Breast epithelium (tissue), 4 donors: ENCODE measurements at regions not wholly inside any gene's neighbourhood (a gene's known extent, or its start where the extent isn't known, plus 50 kb on each side); places are given as distances from the start of the nearest gene placed in this dataset.
"Not testable (repeated sequence)": the region's sequence is repeated elsewhere in the genome, so short reads cannot be mapped to it uniquely, and the experiment has no call there.

Source experiments
- DNase-seq, 2 donors: peaks; one replicate each; pipeline ENCODE4 v3.0.0-alpha.2; 2019; ENCODE audit warnings: low spot score in 2 of 2
- H3K27ac ChIP-seq, 2 donors: fragments of 200-600 bp; sonication (generic) in 1 of 2; one replicate each; pipeline ENCODE4 v1.5.1; 2016 to 2019; ENCODE audit warnings: mild to moderate bottlenecking in 1 of 2
- H3K27me3 ChIP-seq, 2 donors: fragments of 200-600 bp; sonication (generic) in 1 of 2; one replicate each; pipeline versions ENCODE4 v1.5.1 to v1.6.0; 2017 to 2019; ENCODE audit warnings: control low read depth in 1 of 2, mild to moderate bottlenecking in 1 of 2
- H3K36me3 ChIP-seq: fragments of 200-600 bp; one replicate; pipeline ENCODE4 v1.5.1; 2019
- H3K4me1 ChIP-seq, 2 donors: fragments of 200-600 bp; sonication (generic); one replicate each; pipeline ENCODE4 v1.5.1; 2016 to 2019; ENCODE audit warnings: control low read depth in 1 of 2
- H3K4me3 ChIP-seq, 3 donors: fragments of 200-600 bp; sonication (generic); 1 replicate in 2 of 3; 2 replicates in 1 of 3; pipeline ENCODE4 v1.5.1; 2016 to 2019; ENCODE audit warnings: mild to moderate bottlenecking in 3 of 3, moderate library complexity in 2 of 3
- H3K9me3 ChIP-seq, 2 donors: fragments of 200-600 bp; sonication (generic) in 1 of 2; one replicate each; pipeline ENCODE4 v1.5.1; 2016 to 2019; ENCODE audit warnings: control low read depth in 1 of 2
- POLR2A ChIP-seq: fragments of 450-650 bp; IDR thresholded peaks from one replicate; pipeline ENCODE4 v1.6.1; 2016; ENCODE audit warnings: antibody characterized with exemption, mild to moderate bottlenecking, moderate library complexity
- POLR2AphosphoS5 ChIP-seq, 3 donors: sonication (generic); formaldehyde crosslinking; IDR thresholded peaks; one replicate each; pipeline ENCODE4 v1.6.1; 2017; ENCODE audit warnings: antibody characterized with exemption in 3 of 3
- intact Hi-C: fragments of 100-400 bp; cut with DNase I; formaldehyde crosslinking; loops from one replicate; pipeline ENCODE4 v1.15.1; 2023; ENCODE audit warnings: low total_unique reads
- TF ChIP-seq, protein P1 (sequence below), 3 donors: fragments of 450-650 bp; IDR thresholded peaks; one replicate each; pipeline ENCODE4 v1.5.1; 2016 to 2017; ENCODE audit warnings: antibody characterized with exemption in 3 of 3, mild to moderate bottlenecking in 3 of 3, moderate library complexity in 3 of 3

DNA sequence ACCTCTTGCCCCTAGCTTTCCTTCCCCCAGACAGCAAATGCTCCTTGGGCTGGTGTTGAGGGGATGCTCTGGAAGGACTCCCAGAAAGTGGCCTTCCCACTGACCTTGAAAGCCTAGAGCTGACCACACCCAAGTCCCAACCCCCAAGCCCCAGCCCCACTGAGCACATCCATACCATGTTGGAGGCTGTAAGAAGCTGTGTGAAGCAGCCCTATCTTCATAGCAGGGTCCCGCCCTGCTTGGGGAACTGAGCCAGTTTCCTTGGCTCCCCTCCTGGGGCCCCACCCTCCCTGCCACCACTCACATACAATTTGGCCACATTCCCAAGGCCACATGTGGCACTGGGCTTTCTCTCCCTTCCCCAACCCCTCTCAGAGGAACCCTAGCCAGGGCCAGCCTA lies 72.3 kb upstream of the CACUL1 start:
- intact Hi-C loops = loop anchor here (5.0 kb wide), 1 partner anchor 1290 kb away; no protein-coding TSS in a partner anchor

DNA sequence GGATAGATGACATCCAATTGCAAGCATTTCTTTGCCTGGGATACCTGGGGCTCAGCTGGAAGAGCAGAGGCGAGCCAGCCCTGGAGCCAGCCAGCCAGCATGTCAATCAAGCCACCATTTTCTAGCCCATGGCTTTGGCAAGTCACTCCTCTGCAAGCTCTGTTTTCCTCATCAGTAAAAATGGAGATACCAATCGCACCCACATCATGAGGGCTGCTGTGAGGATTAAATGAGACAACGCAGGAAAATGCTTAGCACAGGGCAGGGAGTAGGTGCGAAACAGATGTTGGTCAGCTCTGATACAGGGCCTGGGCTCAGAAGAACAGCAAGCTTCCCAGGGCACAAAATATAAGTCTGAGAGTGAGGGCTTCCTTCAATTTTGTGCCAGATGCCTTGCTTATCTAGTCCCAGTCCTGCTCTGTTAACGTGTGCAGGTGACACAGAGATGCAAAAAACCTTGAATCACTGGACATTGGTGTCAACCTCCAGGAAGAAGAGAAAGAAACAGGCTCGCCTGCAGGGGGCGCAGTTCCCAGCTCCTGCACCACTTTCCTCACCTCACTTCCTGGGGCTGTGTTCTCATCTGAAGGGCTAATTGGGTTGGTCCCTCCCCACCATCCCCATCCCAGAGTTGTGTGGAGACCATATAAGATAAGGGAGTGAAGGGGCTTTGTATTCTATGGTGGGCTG lies 72.8 kb upstream of the CACUL1 start:
- no peak overlapping the region for H3K27ac ChIP-seq
- H3K27me3 ChIP-seq = no peaks in the 10 kb centered on the region
- no peaks in the 10 kb centered on the region for H3K9me3 ChIP-seq
- H3K4me1 ChIP-seq = no peaks in the 10 kb centered on the region
- TF ChIP-seq POLR2AphosphoS5 (IDR thresholded peaks at IDR 0.05) (no peak), POLR2A (no peak)
- TF ChIP-seq, protein P1, sequence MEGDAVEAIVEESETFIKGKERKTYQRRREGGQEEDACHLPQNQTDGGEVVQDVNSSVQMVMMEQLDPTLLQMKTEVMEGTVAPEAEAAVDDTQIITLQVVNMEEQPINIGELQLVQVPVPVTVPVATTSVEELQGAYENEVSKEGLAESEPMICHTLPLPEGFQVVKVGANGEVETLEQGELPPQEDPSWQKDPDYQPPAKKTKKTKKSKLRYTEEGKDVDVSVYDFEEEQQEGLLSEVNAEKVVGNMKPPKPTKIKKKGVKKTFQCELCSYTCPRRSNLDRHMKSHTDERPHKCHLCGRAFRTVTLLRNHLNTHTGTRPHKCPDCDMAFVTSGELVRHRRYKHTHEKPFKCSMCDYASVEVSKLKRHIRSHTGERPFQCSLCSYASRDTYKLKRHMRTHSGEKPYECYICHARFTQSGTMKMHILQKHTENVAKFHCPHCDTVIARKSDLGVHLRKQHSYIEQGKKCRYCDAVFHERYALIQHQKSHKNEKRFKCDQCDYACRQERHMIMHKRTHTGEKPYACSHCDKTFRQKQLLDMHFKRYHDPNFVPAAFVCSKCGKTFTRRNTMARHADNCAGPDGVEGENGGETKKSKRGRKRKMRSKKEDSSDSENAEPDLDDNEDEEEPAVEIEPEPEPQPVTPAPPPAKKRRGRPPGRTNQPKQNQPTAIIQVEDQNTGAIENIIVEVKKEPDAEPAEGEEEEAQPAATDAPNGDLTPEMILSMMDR (IDR thresholded peaks at IDR 0.05) = no peak
- intact Hi-C loops = loop anchor here (5.0 kb wide), 1 partner anchor 1290 kb away; no protein-coding TSS in a partner anchor
- H3K36me3 ChIP-seq = no peaks in the 10 kb centered on the region
- no peak overlapping the region for H3K4me3 ChIP-seq
- no peak for DNase-seq

More for the DNA sequence above, 72.3 kb upstream of the CACUL1 start:
- H3K9me3 ChIP-seq = no peaks in the 10 kb centered on the region
- H3K27ac ChIP-seq = no peak overlapping the region
- H3K4me3 ChIP-seq = no peak overlapping the region
- TF ChIP-seq POLR2A (no peak), POLR2AphosphoS5 (IDR thresholded peaks at IDR 0.05) (no peak)
- TF ChIP-seq, protein P1 (IDR thresholded peaks at IDR 0.05) = no peak
- no peaks in the 10 kb centered on the region for H3K4me1 ChIP-seq
- H3K36me3 ChIP-seq = no peaks in the 10 kb centered on the region
- no peak for DNase-seq
- no peaks in the 10 kb centered on the region for H3K27me3 ChIP-seq

DNA sequence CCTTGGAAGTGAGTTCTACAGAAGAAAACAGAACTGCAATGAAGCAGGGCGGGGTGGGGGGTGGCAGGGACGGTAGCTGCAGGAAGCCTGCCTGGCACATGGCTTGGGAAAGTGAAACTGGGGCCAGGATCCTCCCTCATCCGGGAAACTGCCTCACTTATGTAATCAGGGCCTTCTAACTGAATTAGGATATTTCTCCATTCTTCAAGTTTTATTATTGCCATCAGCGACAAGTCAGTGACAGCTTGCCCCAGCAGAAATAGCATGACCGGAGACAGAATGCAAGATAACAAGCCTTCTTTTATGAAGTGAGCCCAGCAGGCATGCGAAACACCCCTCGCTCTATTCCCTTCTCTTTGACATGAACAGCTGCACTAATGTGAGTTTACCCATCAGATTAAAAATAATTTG lies 77.5 kb upstream of the CACUL1 start:
- intact Hi-C loops = no loop called here
- Histone ChIP-seq H3K27ac (peak overlapping the region in 1 of 2 donors; percentile 34), H3K9me3 (no peaks in the 10 kb centered on the region), H3K4me1 (no peaks in the 10 kb centered on the region), H3K4me3 (peak overlapping the region in 1 of 3 donors; percentile 22), H3K27me3 (no peaks in the 10 kb centered on the region), H3K36me3 (no peaks in the 10 kb centered on the region)
- peak in 1 of 2 donors; percentile 24 for DNase-seq
- TF ChIP-seq POLR2AphosphoS5 (IDR thresholded peaks at IDR 0.05) = no peak
- TF ChIP-seq POLR2A = no peak
- TF ChIP-seq, protein P1 (IDR thresholded peaks at IDR 0.05) = no peak

DNA sequence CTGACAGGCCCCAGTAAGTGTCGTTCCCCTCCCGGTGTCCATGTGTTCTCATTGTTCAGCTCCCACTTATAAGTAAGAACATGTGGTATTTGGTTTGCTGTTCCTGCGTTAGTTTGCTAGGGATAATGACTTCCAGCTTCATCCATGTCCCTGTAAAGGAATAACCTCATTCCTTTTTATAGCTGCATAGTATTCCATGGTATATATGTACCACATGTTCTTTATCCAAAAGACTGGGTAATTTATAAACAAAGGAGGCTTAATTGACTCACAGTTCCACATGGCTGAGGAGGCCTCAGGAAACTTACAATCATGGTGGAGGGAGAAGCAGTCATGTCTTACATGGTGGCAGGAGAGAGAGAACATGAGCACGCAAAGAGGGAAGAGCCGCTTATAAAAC lies 79.6 kb upstream of the CACUL1 start:
- H3K27ac ChIP-seq = peak overlapping the region in 1 of 2 donors; percentile 5
- H3K4me1 ChIP-seq, H3K36me3 ChIP-seq, intact Hi-C loops, H3K27me3 ChIP-seq, H3K9me3 ChIP-seq, DNase-seq, H3K4me3 ChIP-seq: not testable (repeated sequence)

DNA sequence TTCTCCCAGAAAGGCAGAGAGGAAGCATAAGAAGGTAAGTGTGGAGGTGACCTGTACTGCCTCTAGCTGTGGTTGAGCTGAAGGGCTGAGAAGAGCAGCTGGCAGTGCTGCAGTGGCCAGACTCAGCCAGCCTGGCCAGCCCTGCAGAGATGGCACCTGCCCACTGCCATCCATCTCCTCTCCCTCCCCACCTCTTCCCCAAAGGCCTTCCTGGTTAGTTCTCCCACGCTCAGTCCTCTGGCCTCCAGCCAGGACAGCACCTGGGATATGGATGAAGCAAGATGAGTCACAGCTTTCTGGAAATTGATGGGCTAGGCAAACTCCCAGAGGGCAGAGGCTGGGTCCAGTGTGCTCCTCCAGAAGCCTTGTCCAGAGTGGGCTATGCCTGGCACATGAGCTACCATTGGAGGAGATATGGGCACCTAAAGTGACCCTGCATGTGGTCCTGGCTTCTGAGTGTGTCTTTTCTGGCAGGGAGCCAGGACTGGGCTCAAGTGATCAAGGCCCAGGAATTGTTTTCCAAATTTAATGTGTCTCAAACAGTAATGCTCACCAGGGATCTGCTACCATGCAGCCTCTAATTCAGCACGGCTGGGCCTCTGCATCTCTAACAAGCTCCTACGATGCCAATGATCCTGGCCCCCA lies 81.0 kb upstream of the CACUL1 start:
- intact Hi-C loops = no loop called here
- TF ChIP-seq, protein P1 (IDR thresholded peaks at IDR 0.05) = peak in 1 of 3 donors; percentile 40
- TF ChIP-seq POLR2AphosphoS5 (IDR thresholded peaks at IDR 0.05) (peak in 2 of 3 donors; percentile 57 to 63), POLR2A (no peak)
- H3K9me3 ChIP-seq = no peaks in the 10 kb centered on the region
- H3K36me3 ChIP-seq = no peaks in the 10 kb centered on the region
- H3K27ac ChIP-seq = peak overlapping the region; percentile 68 to 70
- DNase-seq = peak; percentile 88 to 97
- H3K4me3 ChIP-seq = no peak overlapping the region
- no peaks in the 10 kb centered on the region for H3K27me3 ChIP-seq
- no peaks in the 10 kb centered on the region for H3K4me1 ChIP-seq
